ELF-1 (cell line): ENCODE measurements at regions not wholly inside any gene's neighbourhood (a gene's known extent, or its start where the extent isn't known, plus 50 kb on each side); places are given as distances from the start of the nearest gene placed in this dataset.
A peak's percentile ranks its signal among the peaks of the same experiment; 100 is the strongest.

Experiments
- DNase-seq: peaks from one replicate; pipeline ENCODE4 v3.0.0-alpha.2; 2016; ENCODE audit warnings: low read depth, low spot score

DNA sequence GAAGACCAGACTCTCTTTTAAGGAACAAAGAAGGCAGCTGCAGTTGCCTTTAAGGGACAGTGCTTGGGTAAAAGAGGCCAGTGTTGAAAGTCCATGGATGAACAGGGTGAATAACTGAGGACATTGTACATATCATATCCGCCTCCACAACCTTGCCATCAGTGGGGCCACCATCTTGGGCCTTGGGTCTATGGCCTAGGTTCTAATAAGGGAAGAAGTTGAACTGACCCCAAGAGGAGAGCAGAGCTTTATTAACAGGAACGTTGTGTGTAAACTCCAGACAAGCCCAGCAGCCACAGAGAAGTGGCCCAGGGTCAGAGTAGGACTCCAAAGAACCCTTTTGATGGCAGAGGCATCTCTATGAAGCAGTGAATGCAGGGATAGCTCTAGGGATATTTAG is 332.8 kb downstream of the CYP26B1 start:
- DNase-seq = no peak

DNA sequence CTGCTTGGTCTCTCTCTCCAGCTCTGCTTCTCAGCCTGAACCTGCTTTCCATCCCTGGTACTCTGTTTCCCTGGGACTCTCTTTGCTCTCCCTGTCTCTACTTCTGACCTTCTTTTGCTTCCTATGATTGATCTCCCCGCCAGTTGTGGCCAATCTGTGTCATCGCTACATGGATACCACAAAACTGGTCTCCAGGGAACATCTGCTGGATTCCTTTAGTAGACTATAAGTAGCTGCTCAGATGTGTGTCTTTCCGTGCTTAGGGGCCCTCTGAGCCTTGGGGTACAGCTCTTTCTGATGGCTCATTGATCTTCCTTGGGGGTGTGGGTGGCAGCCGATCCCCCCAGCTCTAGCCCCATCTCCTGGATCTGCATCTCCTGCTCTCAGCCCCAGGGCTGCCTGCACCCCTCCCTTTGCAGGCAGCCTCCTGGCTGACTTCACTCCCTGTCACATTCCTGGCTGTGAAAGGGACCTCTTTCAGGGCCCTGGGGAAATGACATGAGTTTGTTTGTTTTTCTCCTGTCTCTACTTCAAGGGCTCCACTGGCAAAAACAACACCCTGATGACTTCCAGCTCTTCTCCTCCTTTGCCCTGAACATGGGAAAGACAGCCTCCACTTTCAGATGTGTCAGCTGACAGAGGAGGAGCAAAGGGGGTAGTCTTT is 333.7 kb downstream of the CYP26B1 start:
- DNase-seq = peak; percentile 59

- DNase-seq = no peak
Measured at GRCh38 chr2:71813315-71813714, 334.3 kb downstream of the CYP26B1 start.

DNA sequence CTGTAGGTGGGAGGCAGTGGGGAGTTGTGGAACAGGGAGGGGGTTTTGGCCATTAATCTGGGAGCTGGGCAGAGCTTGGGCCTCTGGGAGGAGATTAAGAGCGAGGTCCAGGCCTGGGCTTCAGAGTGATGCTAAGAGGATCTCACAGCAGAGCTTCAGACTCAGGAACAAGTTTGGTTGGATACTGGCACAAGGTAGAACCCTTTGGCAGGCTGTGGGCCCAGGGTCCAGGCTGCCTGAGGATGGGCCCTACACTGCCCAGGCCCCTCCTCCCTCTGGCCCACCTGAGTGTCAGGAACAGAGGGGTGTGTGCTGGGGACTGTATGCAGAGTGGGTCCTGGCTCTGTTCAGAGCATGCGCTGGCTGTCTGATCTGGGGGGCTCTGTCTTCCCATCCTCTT is 334.9 kb downstream of the CYP26B1 start:
- no peak for DNase-seq

- no peak for DNase-seq
Measured at GRCh38 chr2:71811726-71812125, 335.9 kb downstream of the CYP26B1 start.

- DNase-seq = no peak
Measured at GRCh38 chr2:71811157-71811556, 336.5 kb downstream of the CYP26B1 start.

- DNase-seq = no peak
Measured at GRCh38 chr2:71807581-71808451, 339.8 kb downstream of the CYP26B1 start.

- DNase-seq = no peak
Measured at GRCh38 chr2:71806432-71806831, 341.2 kb downstream of the CYP26B1 start.

- DNase-seq = no peak
Measured at GRCh38 chr2:71804281-71804751, 343.3 kb downstream of the CYP26B1 start.

DNA sequence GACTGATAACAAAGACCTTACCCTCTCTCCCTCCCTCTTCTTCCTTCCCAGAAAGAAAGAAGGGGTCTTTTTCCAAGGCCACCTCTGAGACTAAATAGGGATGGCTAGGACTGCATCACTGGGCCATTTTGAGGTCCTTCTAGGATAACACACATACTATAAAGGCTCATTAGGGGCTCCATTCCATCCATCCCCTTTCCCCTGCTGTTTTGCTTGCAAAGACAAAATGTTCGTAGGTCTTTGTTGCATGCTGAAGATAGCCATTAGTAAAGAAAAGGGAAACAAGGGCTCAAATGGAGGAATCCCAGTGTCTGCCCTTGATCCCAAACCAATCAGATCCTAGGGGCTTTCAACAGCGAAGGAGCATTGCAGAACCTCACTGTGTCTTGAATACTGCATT is 344.3 kb downstream of the CYP26B1 start:
- no peak for DNase-seq

GRCh38 chr2:71802556-71802955 is 345.1 kb downstream of the CYP26B1 start:
- DNase-seq = no peak

GRCh38 chr2:71801969-71802368 is 345.7 kb downstream of the CYP26B1 start:
- peak; percentile 84 for DNase-seq

DNA sequence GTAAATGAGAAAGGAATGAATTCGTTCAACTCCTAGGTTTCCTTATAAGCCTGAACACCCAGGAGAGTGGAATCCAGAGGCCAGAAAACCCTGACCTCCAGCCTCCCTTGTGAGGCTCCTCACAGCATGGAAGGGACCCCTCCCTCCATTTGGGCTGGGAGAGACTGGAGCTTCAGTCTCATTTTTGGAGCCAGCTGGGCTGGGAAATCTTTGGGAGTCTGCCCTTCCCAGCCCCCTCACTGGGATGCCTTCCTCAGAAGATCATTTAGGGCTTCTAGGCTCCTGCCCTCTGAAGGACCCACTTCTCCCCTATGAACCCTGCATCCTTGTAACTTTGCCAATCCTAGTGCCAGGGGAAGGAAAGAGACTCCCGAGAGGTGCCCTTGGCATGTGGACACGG is 346.1 kb downstream of the CYP26B1 start:
- DNase-seq = no peak

GRCh38 chr2:71800851-71801250 is 346.8 kb downstream of the CYP26B1 start:
- DNase-seq = no peak

DNA sequence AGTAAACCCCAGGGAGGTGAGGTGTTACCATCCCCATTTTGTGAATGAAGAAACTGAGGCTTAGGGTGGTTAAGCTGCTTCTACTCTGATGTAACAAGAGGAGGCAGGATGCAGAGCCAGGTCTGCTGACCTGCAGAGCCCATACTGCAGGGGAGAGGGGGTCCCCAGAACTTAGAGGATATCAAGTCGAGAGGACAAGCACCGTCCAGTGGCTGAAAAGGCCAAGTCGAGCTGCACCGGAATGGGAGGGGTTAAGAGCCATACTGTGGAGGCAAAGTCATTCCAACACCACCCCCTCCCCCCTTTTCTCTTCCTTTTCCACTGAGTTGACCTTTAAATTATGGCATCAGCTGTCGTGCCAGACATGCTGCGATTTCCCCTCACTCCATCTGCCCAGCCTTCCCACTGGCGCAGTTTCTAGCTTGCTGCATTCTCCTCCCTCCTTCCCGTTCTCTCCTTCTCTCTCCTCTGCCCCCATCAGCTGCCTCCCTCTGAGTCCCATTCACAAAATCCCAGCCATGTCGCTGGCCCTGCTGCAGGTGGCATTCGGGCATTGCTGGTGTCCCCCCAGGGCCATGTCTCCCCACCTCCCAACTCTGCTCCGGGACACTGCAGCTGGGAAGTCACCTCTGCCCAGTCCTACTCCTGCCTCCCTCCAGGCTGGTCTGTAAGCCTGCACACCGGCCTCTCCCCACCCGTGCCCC is 346.9 kb downstream of the DYSF start:
- no peak for DNase-seq

- DNase-seq = no peak
Measured at GRCh38 chr2:71799013-71799575, 345.7 kb downstream of the DYSF start.

DNA sequence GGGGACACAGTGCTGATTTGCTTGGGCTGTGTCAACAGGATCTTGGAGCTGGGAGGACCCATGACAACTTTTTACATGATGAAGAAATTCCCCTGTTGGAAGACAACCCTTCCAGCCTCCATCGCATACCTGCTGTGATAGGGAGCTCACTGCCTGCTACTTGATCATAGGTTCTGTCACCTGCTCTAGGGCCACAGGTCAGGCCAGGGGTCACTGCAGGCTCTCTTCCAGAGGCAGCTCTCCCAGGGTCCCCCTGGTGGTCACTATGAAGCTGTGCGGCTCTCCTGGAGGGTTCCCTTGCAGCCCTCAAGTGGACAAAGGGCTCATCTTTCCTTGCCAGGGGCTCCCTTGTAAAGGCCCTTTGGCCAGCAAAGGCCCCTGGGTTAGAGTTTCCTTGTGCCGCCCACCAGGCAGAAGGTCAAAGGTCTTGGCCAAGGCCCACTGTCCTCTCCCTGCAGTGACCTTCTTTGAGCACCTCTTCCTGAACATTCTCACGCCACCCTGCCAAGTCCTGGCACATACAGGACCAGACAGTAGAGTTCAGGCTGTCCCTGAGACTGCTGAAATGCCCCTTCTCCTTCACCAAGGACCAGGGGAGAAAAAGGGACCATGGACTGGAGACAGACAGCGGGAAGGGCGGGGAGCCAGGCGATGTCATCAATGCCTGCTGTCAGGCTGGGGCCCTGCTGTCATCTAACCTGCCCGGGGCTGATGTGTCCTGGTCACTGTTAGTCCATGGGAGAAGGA is 345.1 kb downstream of the DYSF start:
- DNase-seq = peak; percentile 83

- DNase-seq = no peak
Measured at GRCh38 chr2:71797035-71797810, 343.9 kb downstream of the DYSF start.

DNA sequence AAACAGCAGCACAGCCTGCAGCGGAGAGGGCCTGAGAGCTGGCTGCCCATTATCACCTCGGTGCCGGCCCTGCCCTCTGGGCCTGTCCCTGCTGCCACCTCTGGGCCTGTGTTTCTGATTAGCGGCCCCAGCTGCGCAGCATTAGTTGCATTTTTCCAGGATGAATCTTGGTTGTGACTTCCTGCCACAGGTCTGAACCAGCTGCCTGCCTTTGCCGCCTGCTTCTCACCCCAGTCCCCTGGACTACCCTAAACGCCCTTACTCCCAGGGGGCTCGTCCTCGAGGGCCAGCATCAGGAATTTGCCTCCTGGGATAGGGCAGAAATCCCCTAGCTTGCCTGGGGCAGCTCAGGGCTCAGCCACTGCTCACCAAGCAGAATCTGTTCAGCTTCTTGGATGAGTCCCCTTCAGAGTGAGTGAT is 342.8 kb downstream of the DYSF start:
- peak; percentile 93 for DNase-seq

DNA sequence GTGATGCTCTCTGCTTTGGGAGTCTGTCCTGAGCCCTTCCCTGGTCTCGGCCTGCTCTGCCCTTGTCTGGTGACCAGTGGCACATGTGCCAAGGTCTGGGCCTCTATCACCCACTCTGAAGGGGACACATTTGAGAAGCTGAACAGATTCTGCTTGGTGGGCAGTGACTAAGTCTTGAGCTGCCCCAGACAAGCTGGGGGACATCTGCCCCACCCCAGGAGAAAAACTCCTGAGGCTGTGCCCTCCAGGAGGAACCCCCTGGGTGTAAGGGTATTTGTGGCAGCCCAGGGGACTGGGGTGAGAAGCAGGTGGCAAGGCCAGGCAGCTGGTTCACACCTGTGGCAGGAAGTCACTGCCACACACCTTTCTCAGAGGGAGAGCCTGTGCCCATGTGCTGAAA is 342.1 kb downstream of the DYSF start:
- no peak for DNase-seq

GRCh38 chr2:71794611-71795010 is 341.2 kb downstream of the DYSF start:
- no peak for DNase-seq
